ENCODE measurements at regions not wholly inside any gene's neighbourhood (a gene's known extent, or its start where the extent isn't known, plus 50 kb on each side); places are given as distances from the start of the nearest gene placed in this dataset.

GRCh38 chr12:107339932-107340331, 246.6 kb upstream of the CRY1 start:
- Histone ChIP-seq H3K27ac (ENCODE audit: low read depth, low read length) (no peak overlapping the region), H3K9me2 (replicated peaks; ENCODE audit: insufficient read depth, low read length) (no peaks in the 10 kb centered on the region), H3K4me2 (ENCODE audit: low read depth, low read length, poor library complexity, severe bottlenecking) (no peak overlapping the region), H3K79me2 (ENCODE audit: insufficient read depth, low read length) (no peaks in the 10 kb centered on the region), H3K36me3 (ENCODE audit: low read length) (no peaks in the 10 kb centered on the region), H3F3A (ENCODE audit: insufficient read depth) (no peaks in the 10 kb centered on the region), H3K27me3 (ENCODE audit: low read length) (no peaks in the 10 kb centered on the region), H4K20me1 (ENCODE audit: low read depth, low read length) (no peaks in the 10 kb centered on the region), H3K9me3 (ENCODE audit: insufficient read depth, low read length) (no peaks in the 10 kb centered on the region), H3K9ac (ENCODE audit: low read length) (no peak overlapping the region), H3K4me3 (ENCODE audit: insufficient read depth, low read length, poor library complexity, severe bottlenecking) (no peak overlapping the region), H2AFZ (ENCODE audit: low read depth, low read length, severe bottlenecking) (no peak overlapping the region)
- no peak for TF ChIP-seq CTCF (IDR thresholded peaks at IDR 0.05; ENCODE audit: insufficient read depth, low read length, poor library complexity, severe bottlenecking)

- no peak overlapping the region for H3K27ac ChIP-seq (ENCODE audit: low read depth, low read length)
- no peaks in the 10 kb centered on the region for H3K27me3 ChIP-seq (ENCODE audit: low read length)
- H3K4me3 ChIP-seq (ENCODE audit: insufficient read depth, low read length, poor library complexity, severe bottlenecking): no peak overlapping the region
- H2AFZ ChIP-seq (ENCODE audit: low read depth, low read length, severe bottlenecking): no peak overlapping the region
- no peaks in the 10 kb centered on the region for H3K9me2 ChIP-seq (replicated peaks; ENCODE audit: insufficient read depth, low read length)
- no peaks in the 10 kb centered on the region for H3F3A ChIP-seq (ENCODE audit: insufficient read depth)
- no peak overlapping the region for H3K9ac ChIP-seq (ENCODE audit: low read length)
- TF ChIP-seq EZH2phosphoT487 (conservative IDR thresholded peaks at IDR 0.05; ENCODE audit: low read length) (no peak), CTCF (IDR thresholded peaks at IDR 0.05; ENCODE audit: insufficient read depth, low read length, poor library complexity, severe bottlenecking) (no peak)
- no peaks in the 10 kb centered on the region for H3K36me3 ChIP-seq (ENCODE audit: low read length)
- H3K4me2 ChIP-seq (ENCODE audit: low read depth, low read length, poor library complexity, severe bottlenecking): no peak overlapping the region
- H3K9me3 ChIP-seq (ENCODE audit: insufficient read depth, low read length): no peaks in the 10 kb centered on the region
- no peaks in the 10 kb centered on the region for H3K79me2 ChIP-seq (ENCODE audit: insufficient read depth, low read length)
- H4K20me1 ChIP-seq (ENCODE audit: low read depth, low read length): no peaks in the 10 kb centered on the region
Measured at GRCh38 chr12:107340898-107341297, 247.5 kb upstream of the CRY1 start.

- Histone ChIP-seq H3K9me3 (ENCODE audit: insufficient read depth, low read length) (no peaks in the 10 kb centered on the region), H4K20me1 (ENCODE audit: low read depth, low read length) (no peaks in the 10 kb centered on the region), H3K4me3 (ENCODE audit: insufficient read depth, low read length, poor library complexity, severe bottlenecking) (no peak overlapping the region), H3K27ac (ENCODE audit: low read depth, low read length) (no peak overlapping the region), H3K4me2 (ENCODE audit: low read depth, low read length, poor library complexity, severe bottlenecking) (no peak overlapping the region), H3K27me3 (ENCODE audit: low read length) (no peaks in the 10 kb centered on the region), H3K79me2 (ENCODE audit: insufficient read depth, low read length) (no peaks in the 10 kb centered on the region), H3K36me3 (ENCODE audit: low read length) (no peaks in the 10 kb centered on the region), H3K9me2 (replicated peaks; ENCODE audit: insufficient read depth, low read length) (no peaks in the 10 kb centered on the region), H3F3A (ENCODE audit: insufficient read depth) (no peaks in the 10 kb centered on the region), H3K9ac (ENCODE audit: low read length) (no peak overlapping the region), H2AFZ (ENCODE audit: low read depth, low read length, severe bottlenecking) (no peak overlapping the region)
- no peak for TF ChIP-seq CTCF (IDR thresholded peaks at IDR 0.05; ENCODE audit: insufficient read depth, low read length, poor library complexity, severe bottlenecking)
- TF ChIP-seq EZH2phosphoT487 (conservative IDR thresholded peaks at IDR 0.05; ENCODE audit: low read length): no peak
Measured at GRCh38 chr12:107344035-107344808, 250.9 kb upstream of the CRY1 start.

Measured in SU-DHL-6 (cell line).